MM.1S (cell line): ENCODE measurements at regions not wholly inside any gene's neighbourhood (a gene's known extent, or its start where the extent isn't known, plus 50 kb on each side); places are given as distances from the start of the nearest gene placed in this dataset.

Source experiments
- DNase-seq: peaks from one replicate; pipeline ENCODE4 v3.0.0-alpha.2; 2015
- H2AFZ ChIP-seq: fragments of 300-600 bp; sonication (generic); 2 replicates; pipeline ENCODE4 v1.6.0; 2016; ENCODE audit warnings: antibody characterized with exemption, low read length
- H3F3A ChIP-seq: fragments of 300-600 bp; sonication (generic); 2 replicates; pipeline ENCODE4 v1.6.1; 2016; ENCODE audit warnings: mild to moderate bottlenecking, antibody characterized with exemption, low read length, moderate library complexity, mixed read lengths; ENCODE audit not compliant: insufficient read depth
- H3K27ac ChIP-seq: fragments of 300-600 bp; sonication (generic); 2 replicates; pipeline ENCODE4 v1.5.1; 2016; ENCODE audit warnings: mild to moderate bottlenecking, low read length
- H3K27me3 ChIP-seq: fragments of 300-600 bp; sonication (generic); replicated peaks from 2 replicates; pipeline ENCODE4 v1.6.0; 2016; ENCODE audit warnings: low read length; ENCODE audit not compliant: insufficient read depth
- H3K36me3 ChIP-seq: fragments of 300-600 bp; sonication (generic); replicated peaks from 2 replicates; pipeline ENCODE4 v1.6.1; 2016; ENCODE audit warnings: mild to moderate bottlenecking, low read length, mixed read lengths; ENCODE audit not compliant: insufficient read depth
- H3K4me1 ChIP-seq: fragments of 300-600 bp; sonication (generic); 2 replicates; pipeline ENCODE4 v1.6.1; 2016; ENCODE audit warnings: low read length, mixed read lengths
- H3K4me2 ChIP-seq: fragments of 300-600 bp; sonication (generic); 2 replicates; pipeline ENCODE4 v1.6.0; 2016; ENCODE audit warnings: low read depth, low read length
- H3K4me3 ChIP-seq: fragments of 300-600 bp; sonication (generic); 2 replicates; pipeline ENCODE4 v1.5.1; 2016; ENCODE audit warnings: low read length, mixed read lengths
- H3K79me2 ChIP-seq: fragments of 300-600 bp; sonication (generic); 2 replicates; pipeline ENCODE4 v1.6.1; 2016; ENCODE audit warnings: mixed run types, low read length, mixed read lengths
- H3K9ac ChIP-seq: fragments of 300-600 bp; sonication (generic); 2 replicates; pipeline ENCODE4 v1.6.1; 2016; ENCODE audit warnings: low read length, mixed read lengths
- H3K9me2 ChIP-seq: fragments of 300-600 bp; sonication (generic); replicated peaks from 2 replicates; pipeline ENCODE4 v1.6.1; 2016; ENCODE audit warnings: mild to moderate bottlenecking, low read length, mixed read lengths; ENCODE audit not compliant: insufficient read depth
- H3K9me3 ChIP-seq: fragments of 300-600 bp; sonication (generic); replicated peaks from 2 replicates; pipeline ENCODE4 v1.6.1; 2016; ENCODE audit warnings: mild to moderate bottlenecking, low read length, mixed read lengths; ENCODE audit not compliant: insufficient read depth
- H4K20me1 ChIP-seq: fragments of 300-600 bp; sonication (generic); 2 replicates; pipeline ENCODE4 v1.6.1; 2016; ENCODE audit warnings: mild to moderate bottlenecking, low read length, moderate library complexity, mixed read lengths; ENCODE audit not compliant: insufficient read depth
- EZH2 ChIP-seq: fragments of 300-600 bp; sonication (generic); optimal IDR thresholded peaks from 2 replicates; pipeline ENCODE3; 2017; ENCODE audit warnings: low read depth, mild to moderate bottlenecking, antibody characterized with exemption, low read length, mixed read lengths
- EZH2phosphoT487 ChIP-seq: fragments of 300-600 bp; sonication (generic); IDR thresholded peaks from 2 replicates; pipeline ENCODE4 v1.6.1; 2018; ENCODE audit warnings: antibody characterized with exemption, low read length
- TF ChIP-seq, protein P1 (sequence below): fragments of 300-600 bp; sonication (generic); IDR thresholded peaks from 2 replicates; pipeline ENCODE4 v1.5.1; 2016; ENCODE audit warnings: antibody characterized with exemption, low read length, mixed read lengths

DNA sequence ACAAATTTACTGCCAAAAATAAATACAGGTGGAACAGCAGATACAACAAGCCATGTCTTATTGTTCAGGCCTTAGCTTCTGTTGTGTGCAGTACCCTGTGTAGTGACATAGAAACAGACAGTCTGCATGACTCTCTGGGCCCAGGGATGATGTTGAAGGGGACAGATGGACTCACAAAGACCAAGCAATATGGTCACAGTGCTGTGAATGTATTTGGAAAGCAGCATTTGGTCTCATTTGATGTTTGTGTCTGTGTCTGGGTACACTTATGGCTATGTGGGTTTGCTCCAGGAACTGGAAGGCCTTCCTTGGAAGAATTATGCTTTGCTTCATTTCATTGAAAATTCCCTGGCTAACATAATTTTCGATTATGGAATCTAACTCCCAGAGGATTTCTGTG, 158.5 kb downstream of the CDC42EP3 start:
- Histone ChIP-seq H3K27me3 (no peaks in the 10 kb centered on the region), H3K79me2 (no peaks in the 10 kb centered on the region), H3K27ac (no peak overlapping the region), H3K4me3 (no peak overlapping the region), H3F3A (no peaks in the 10 kb centered on the region), H3K9me2 (no peaks in the 10 kb centered on the region), H2AFZ (no peak overlapping the region), H3K36me3 (no peaks in the 10 kb centered on the region), H3K4me1 (no peaks in the 10 kb centered on the region), H4K20me1 (no peaks in the 10 kb centered on the region), H3K4me2 (no peak overlapping the region), H3K9me3 (no peaks in the 10 kb centered on the region), H3K9ac (no peak overlapping the region)
- TF ChIP-seq, protein P1, sequence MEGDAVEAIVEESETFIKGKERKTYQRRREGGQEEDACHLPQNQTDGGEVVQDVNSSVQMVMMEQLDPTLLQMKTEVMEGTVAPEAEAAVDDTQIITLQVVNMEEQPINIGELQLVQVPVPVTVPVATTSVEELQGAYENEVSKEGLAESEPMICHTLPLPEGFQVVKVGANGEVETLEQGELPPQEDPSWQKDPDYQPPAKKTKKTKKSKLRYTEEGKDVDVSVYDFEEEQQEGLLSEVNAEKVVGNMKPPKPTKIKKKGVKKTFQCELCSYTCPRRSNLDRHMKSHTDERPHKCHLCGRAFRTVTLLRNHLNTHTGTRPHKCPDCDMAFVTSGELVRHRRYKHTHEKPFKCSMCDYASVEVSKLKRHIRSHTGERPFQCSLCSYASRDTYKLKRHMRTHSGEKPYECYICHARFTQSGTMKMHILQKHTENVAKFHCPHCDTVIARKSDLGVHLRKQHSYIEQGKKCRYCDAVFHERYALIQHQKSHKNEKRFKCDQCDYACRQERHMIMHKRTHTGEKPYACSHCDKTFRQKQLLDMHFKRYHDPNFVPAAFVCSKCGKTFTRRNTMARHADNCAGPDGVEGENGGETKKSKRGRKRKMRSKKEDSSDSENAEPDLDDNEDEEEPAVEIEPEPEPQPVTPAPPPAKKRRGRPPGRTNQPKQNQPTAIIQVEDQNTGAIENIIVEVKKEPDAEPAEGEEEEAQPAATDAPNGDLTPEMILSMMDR = no peak
- no peak for TF ChIP-seq EZH2phosphoT487
- no peak for TF ChIP-seq EZH2
- DNase-seq = no peak

DNA sequence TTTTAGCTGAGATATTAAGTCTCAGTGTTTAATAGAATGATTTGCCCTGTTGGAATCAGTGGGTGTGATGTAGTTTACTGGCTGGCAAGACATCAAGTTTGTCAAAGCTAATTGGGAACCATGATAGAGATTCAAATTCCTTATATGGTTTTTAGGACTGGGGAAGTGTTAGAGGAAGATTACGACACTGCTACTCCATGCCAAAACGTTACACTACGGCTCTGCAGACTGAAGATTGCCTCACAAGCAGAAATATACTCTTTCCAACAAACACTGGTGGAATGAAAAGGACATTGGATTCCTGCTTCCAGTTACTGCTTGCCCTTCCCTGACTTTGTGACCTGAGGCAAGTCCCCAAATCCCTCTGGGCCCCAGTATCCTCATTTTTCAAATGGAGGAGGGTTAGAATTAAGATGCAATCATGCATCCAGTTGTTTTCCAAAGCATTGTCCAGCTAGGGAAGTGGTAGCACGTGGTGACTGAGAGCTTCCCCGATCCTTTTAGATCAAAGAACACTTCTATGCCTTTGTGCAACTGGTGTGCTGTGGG, 147.6 kb downstream of the CDC42EP3 start:
- H3K36me3 ChIP-seq = no peaks in the 10 kb centered on the region
- no peaks in the 10 kb centered on the region for H3K9me3 ChIP-seq
- no peaks in the 10 kb centered on the region for H3K79me2 ChIP-seq
- no peaks in the 10 kb centered on the region for H3K9me2 ChIP-seq
- no peaks in the 10 kb centered on the region for H4K20me1 ChIP-seq
- no peak overlapping the region for H3K27ac ChIP-seq
- TF ChIP-seq, protein P1 = no peak
- TF ChIP-seq EZH2phosphoT487 (no peak), EZH2 (no peak)
- H3K4me2 ChIP-seq = no peak overlapping the region
- no peak overlapping the region for H3K9ac ChIP-seq
- H3K4me3 ChIP-seq = no peak overlapping the region
- H2AFZ ChIP-seq = no peak overlapping the region
- no peaks in the 10 kb centered on the region for H3K4me1 ChIP-seq
- no peaks in the 10 kb centered on the region for H3F3A ChIP-seq
- no peaks in the 10 kb centered on the region for H3K27me3 ChIP-seq
- no peak for DNase-seq

GRCh38 chr2:37526323-37526722, 145.1 kb downstream of the CDC42EP3 start:
- Histone ChIP-seq H3K4me3 (no peak overlapping the region), H4K20me1 (no peaks in the 10 kb centered on the region), H3K4me1 (no peaks in the 10 kb centered on the region), H2AFZ (no peak overlapping the region), H3K79me2 (no peaks in the 10 kb centered on the region), H3K4me2 (no peak overlapping the region), H3F3A (no peaks in the 10 kb centered on the region), H3K9me2 (no peaks in the 10 kb centered on the region), H3K36me3 (no peaks in the 10 kb centered on the region), H3K9ac (no peak overlapping the region), H3K9me3 (no peaks in the 10 kb centered on the region), H3K27ac (no peak overlapping the region), H3K27me3 (no peaks in the 10 kb centered on the region)
- TF ChIP-seq, protein P1 = no peak
- TF ChIP-seq EZH2phosphoT487 = no peak
- DNase-seq = no peak
